ENCODE measurements at regions not wholly inside any gene's neighbourhood (a gene's known extent, or its start where the extent isn't known, plus 50 kb on each side); places are given as distances from the start of the nearest gene placed in this dataset.

GRCh38 chr2:203585516-203585915 lies 50.4 kb upstream of the RAPH1 start:
- CTCF ChIA-PET, result interaction anchor here (1.0 kb wide), 1 partner anchor 79 kb away, joined by 3 read pairs; no protein-coding TSS in a partner anchor
- TF ChIP-seq CTCF (IDR thresholded peaks at IDR 0.05; ENCODE audit: control extremely low read depth, extremely low read depth, low read depth, missing control alignments), result no peak
- no peak for DNase-seq (ENCODE audit: extremely low spot score)
- POLR2A ChIA-PET, result no interaction called here

- ChIA-PET CTCF (no interaction called here), POLR2A (no interaction called here)
- no peak for TF ChIP-seq CTCF (IDR thresholded peaks at IDR 0.05; ENCODE audit: control extremely low read depth, extremely low read depth, low read depth, missing control alignments)
- no peak for DNase-seq (ENCODE audit: extremely low spot score)
These were observed 51.1 kb upstream of the RAPH1 start for GRCh38 chr2:203586206-203586605.

GRCh38 chr2:203586696-203587095 lies 51.6 kb upstream of the RAPH1 start:
- no peak for DNase-seq (ENCODE audit: extremely low spot score)
- no peak for TF ChIP-seq CTCF (IDR thresholded peaks at IDR 0.05; ENCODE audit: control extremely low read depth, extremely low read depth, low read depth, missing control alignments)
- CTCF ChIA-PET, result no interaction called here
- POLR2A ChIA-PET, result no interaction called here

- no peak for DNase-seq (ENCODE audit: extremely low spot score)
- no peak for TF ChIP-seq CTCF (IDR thresholded peaks at IDR 0.05; ENCODE audit: control extremely low read depth, extremely low read depth, low read depth, missing control alignments)
- ChIA-PET POLR2A (no interaction called here), CTCF (no interaction called here)
These were observed 55.4 kb upstream of the RAPH1 start for GRCh38 chr2:203590496-203590895.

- ChIA-PET CTCF (no interaction called here), POLR2A (no interaction called here)
These were observed 56.5 kb upstream of the RAPH1 start for GRCh38 chr2:203591642-203592041.

GRCh38 chr2:203592470-203592869 lies 57.4 kb upstream of the RAPH1 start:
- DNase-seq (ENCODE audit: extremely low spot score), result no peak
- no peak for TF ChIP-seq CTCF (IDR thresholded peaks at IDR 0.05; ENCODE audit: control extremely low read depth, extremely low read depth, low read depth, missing control alignments)
- ChIA-PET POLR2A (no interaction called here), CTCF (interaction anchor here (1.0 kb wide), 1 partner anchor 17 kb away, joined by 3 read pairs; no protein-coding TSS in a partner anchor)

More at GRCh38 chr2:203591642-203592041, 56.5 kb upstream of the RAPH1 start:
- DNase-seq (ENCODE audit: extremely low spot score), result no peak
- no peak for TF ChIP-seq CTCF (IDR thresholded peaks at IDR 0.05; ENCODE audit: control extremely low read depth, extremely low read depth, low read depth, missing control alignments)

GRCh38 chr2:203594541-203594940 lies 59.4 kb upstream of the RAPH1 start:
- POLR2A ChIA-PET, result no interaction called here
- TF ChIP-seq CTCF (IDR thresholded peaks at IDR 0.05; ENCODE audit: control extremely low read depth, extremely low read depth, low read depth, missing control alignments), result no peak
- CTCF ChIA-PET, result interaction anchor here (0.9 kb wide), 1 partner anchor 110 kb away, joined by 3 read pairs; no protein-coding TSS in a partner anchor
- DNase-seq (ENCODE audit: extremely low spot score), result no peak

Data from GM10248 (cell line).